ENCODE measurements at regions not wholly inside any gene's neighbourhood (a gene's known extent, or its start where the extent isn't known, plus 50 kb on each side); places are given as distances from the start of the nearest gene placed in this dataset.

- Histone ChIP-seq H3K9me3 (ENCODE audit: low read length) (no peaks in the 10 kb centered on the region), H3K4me3 (ENCODE audit: low read length) (no peak overlapping the region), H2AFZ (ENCODE audit: low read depth, low read length) (no peak overlapping the region), H3F3A (ENCODE audit: insufficient read depth, low read length, poor library complexity, severe bottlenecking) (no peaks in the 10 kb centered on the region), H3K9ac (ENCODE audit: low read length) (no peak overlapping the region), H4K20me1 (ENCODE audit: insufficient read depth) (no peaks in the 10 kb centered on the region), H3K36me3 (ENCODE audit: insufficient read depth, low read length) (no peaks in the 10 kb centered on the region), H3K79me2 (replicated peaks; ENCODE audit: insufficient read depth, low read length) (no peaks in the 10 kb centered on the region), H3K4me2 (ENCODE audit: low read length) (no peak overlapping the region), H3K27me3 (ENCODE audit: insufficient read depth, low read depth, low read length) (no peaks in the 10 kb centered on the region), H3K27ac (ENCODE audit: low read length) (no peak overlapping the region), H3K9me2 (ENCODE audit: insufficient read depth, low read length) (no peaks in the 10 kb centered on the region)
- TF ChIP-seq POLR2AphosphoS5 (IDR thresholded peaks at IDR 0.05) (no peak), CTCF (IDR thresholded peaks at IDR 0.05; ENCODE audit: poor library complexity, severe bottlenecking) (no peak), EZH2 (IDR thresholded peaks at IDR 0.05; ENCODE audit: borderline replicate concordance, insufficient read depth, low read length, poor library complexity, severe bottlenecking) (no peak), REST (IDR thresholded peaks at IDR 0.05; ENCODE audit: borderline replicate concordance) (no peak)
These were observed 413.9 kb downstream of the DUSP10 start for GRCh38 chr1:221327954-221328353.

- Histone ChIP-seq H3F3A (ENCODE audit: insufficient read depth, low read length, poor library complexity, severe bottlenecking) (no peaks in the 10 kb centered on the region), H3K79me2 (replicated peaks; ENCODE audit: insufficient read depth, low read length) (no peaks in the 10 kb centered on the region), H3K4me2 (ENCODE audit: low read length) (no peak overlapping the region), H2AFZ (ENCODE audit: low read depth, low read length) (no peak overlapping the region), H3K9me2 (ENCODE audit: insufficient read depth, low read length) (no peaks in the 10 kb centered on the region), H3K36me3 (ENCODE audit: insufficient read depth, low read length) (no peaks in the 10 kb centered on the region), H4K20me1 (ENCODE audit: insufficient read depth) (no peaks in the 10 kb centered on the region), H3K9ac (ENCODE audit: low read length) (no peak overlapping the region), H3K9me3 (ENCODE audit: low read length) (no peaks in the 10 kb centered on the region), H3K27me3 (ENCODE audit: insufficient read depth, low read depth, low read length) (no peaks in the 10 kb centered on the region), H3K4me3 (ENCODE audit: low read length) (no peak overlapping the region), H3K27ac (ENCODE audit: low read length) (no peak overlapping the region)
- TF ChIP-seq CTCF (IDR thresholded peaks at IDR 0.05; ENCODE audit: poor library complexity, severe bottlenecking) = no peak
- TF ChIP-seq TAF1 (IDR thresholded peaks at IDR 0.05; ENCODE audit: low read depth) = no peak
- TF ChIP-seq EZH2 (IDR thresholded peaks at IDR 0.05; ENCODE audit: borderline replicate concordance, insufficient read depth, low read length, poor library complexity, severe bottlenecking) = no peak
- TF ChIP-seq SMC3 (conservative IDR thresholded peaks at IDR 0.05; ENCODE audit: poor library complexity) = no peak
- TF ChIP-seq REST (IDR thresholded peaks at IDR 0.05; ENCODE audit: borderline replicate concordance) = no peak
- no peak for TF ChIP-seq RAD21 (conservative IDR thresholded peaks at IDR 0.05)
- TF ChIP-seq POLR2AphosphoS5 (IDR thresholded peaks at IDR 0.05) = no peak
- TF ChIP-seq MXI1 (conservative IDR thresholded peaks at IDR 0.05; ENCODE audit: poor library complexity, severe bottlenecking) = no peak
- TF ChIP-seq EP300 (conservative IDR thresholded peaks at IDR 0.05; ENCODE audit: poor library complexity, severe bottlenecking) = no peak
These were observed 413.5 kb downstream of the DUSP10 start for GRCh38 chr1:221328371-221328770.
